GM11168 (cell line): ENCODE measurements at regions not wholly inside any gene's neighbourhood (a gene's known extent, or its start where the extent isn't known, plus 50 kb on each side); places are given as distances from the start of the nearest gene placed in this dataset.
"Not testable (repeated sequence)": the region's sequence is repeated elsewhere in the genome, so short reads cannot be mapped to it uniquely, and the experiment has no call there.

ENCODE experiments used
- in situ Hi-C: fragments of 300-500 bp; cut with MboI; formaldehyde crosslinking; loops from one replicate; pipeline ENCODE4 v1.12.0; 2022; ENCODE audit warnings: low sequenced_read_pairs; ENCODE audit not compliant: unreplicated experiment

DNA sequence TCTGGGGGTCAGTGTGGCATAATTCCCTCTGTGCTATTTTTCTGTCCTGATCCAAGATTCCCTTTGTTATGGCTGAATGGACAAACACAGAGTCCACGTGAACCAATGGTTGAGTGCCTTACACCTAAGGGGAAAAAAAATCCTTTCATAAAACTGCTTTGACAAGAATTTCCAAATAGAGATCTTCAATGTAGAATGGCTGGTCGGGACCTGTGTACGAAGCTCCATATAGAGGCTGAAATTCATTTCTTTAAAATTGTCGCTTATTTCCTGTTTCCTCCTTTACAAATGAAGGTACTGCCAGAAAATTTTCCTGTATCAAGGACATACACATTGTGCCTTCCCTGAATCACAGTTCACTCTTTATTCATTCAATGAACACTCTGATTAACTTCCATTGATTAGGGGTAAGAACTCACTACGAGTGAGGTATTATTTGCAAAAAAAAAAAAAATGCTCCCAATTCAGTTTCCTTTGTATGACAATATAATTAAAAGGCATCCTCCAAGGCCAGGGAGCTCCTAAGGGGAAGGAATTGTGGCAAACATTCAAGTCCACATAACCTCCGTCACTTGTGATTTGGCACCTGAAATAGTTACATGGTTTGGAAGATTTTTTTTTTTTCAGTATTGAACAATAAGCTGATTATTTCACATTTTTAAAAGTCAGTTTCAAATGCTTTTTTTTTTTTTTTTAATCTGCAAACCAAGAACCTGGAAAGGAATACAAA, 293.8 kb downstream of the MEX3B start:
- in situ Hi-C loops, result no loop called here

DNA sequence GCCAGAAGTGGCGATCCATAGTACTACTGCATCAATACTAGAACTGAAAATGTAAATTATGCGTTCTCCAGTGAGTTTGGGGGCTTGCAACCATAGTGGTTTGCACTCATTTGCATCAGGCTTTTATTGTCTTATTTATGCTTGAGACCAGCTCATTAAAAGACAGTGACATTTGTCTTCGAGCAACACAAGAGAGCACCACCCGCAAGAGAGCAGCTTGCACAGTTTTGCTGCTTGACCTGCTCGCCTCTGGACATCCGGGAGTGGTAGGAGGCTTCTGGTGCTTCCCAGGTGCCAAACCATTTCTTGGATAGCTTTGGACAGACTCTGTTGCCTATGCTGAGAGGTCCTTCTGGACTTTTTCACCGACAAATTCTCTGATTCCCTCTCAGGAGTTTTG, 294.6 kb downstream of the MEX3B start:
- in situ Hi-C loops, result no loop called here

DNA sequence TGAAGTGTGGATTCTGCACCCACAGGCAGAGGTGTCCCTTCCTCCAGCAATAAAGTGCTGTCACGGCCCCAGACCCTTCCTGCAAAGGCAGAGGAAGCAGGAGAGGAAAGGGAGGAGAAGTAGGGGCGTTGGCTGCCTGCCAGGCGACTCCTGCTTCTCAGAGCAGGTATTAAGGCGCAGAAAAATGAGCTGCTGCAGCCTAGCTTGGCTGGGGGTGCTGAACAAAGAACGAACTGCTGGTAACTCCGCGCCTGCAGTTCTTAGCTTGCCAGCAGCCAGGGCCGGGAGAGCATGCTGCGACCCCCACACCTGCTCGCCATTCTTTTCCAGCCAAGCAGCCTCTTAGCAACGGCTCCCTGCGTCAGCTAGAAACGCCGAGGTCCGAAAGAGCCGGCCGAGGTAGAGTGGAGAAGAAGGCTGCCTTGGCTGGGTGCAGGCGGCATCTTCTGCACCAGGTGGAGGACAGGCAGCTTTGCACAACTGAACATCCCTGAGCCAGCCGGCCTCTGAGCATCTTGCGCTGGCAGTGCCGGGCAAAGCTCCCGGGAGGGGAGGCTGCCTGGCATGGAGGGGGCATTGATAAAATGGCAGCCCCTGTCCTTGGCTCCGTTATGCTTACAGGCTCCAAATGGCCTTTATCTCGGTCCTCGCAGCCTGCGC, 296.0 kb downstream of the MEX3B start:
- in situ Hi-C loops, result no loop called here

DNA sequence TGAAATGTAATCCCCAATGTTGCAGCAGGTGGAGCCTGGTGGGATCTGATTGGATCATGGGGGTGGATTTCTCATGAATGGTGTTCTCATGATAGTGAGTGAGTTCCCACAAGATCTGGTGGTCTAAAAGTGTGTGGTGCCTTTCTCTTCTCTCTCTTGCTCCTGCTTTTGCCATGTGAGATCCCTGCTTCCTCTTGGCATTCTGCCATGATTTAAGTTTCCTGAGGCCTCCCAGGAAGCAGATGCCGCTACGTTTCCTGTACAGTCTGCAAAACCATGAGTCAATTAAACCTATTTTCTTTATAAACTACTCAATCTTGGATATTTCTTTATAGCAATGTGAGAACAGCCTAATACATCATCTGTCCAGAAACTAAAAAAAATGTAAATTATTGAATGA, 298.3 kb downstream of the MEX3B start:
- in situ Hi-C loops, result no loop called here

DNA sequence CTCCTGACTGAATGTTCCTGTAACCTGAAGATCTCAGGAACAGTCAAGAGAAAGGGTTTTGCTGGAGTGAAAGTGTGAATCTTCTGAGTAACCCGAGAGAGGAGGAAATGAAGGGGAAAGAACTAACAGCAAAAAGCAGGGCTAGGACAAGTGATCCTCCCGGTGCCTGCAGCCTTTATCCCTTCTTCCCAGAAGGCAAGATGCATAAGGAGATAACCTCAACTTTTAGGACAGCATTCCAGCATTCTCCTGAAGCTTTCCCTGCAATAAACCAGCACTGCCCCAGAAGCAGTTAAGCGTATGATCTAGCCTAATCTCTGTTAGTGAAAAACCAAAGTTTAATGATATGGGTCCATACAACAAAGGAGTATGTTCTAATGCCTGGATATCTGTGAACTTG, 298.8 kb downstream of the MEX3B start:
- in situ Hi-C loops, result no loop called here

DNA sequence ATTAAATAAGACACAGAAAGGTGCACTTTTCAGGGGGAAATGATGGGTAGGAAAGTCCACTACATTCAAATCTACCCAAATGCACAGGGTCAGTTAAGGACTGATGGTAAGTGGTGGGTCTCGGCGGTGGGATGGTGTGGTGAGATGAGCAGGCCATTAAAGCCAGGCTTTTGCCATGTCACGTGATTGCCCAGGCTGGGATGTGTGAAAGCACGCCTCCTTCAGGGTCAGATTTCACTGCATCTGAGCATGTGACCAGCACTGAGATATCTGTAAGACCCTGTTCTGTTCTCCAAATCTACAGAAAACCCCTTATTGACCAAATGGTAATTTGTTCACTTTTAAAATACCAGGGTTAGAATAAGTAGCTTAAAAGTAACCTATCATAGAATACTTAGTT, 301.5 kb downstream of the MEX3B start:
- in situ Hi-C loops, result no loop called here

DNA sequence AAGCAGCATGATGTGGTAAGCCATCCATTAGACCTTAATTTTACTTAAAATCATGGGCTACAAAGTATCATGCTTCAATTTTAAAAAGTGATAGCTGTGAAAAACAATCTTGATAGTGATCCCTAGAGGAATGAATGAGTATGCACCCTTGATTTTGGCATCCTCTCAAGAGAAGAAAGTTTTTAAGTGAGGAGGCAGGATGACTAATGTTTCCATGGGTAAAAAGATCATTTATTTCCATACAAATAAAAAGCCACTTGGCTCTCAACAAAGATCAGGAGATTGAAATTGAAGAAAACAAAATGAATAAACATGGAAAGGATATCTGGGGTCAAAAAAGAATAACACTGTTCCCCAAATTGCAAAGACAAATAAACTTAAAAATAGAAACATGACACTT, 305.4 kb downstream of the MEX3B start:
- in situ Hi-C loops, result no loop called here

DNA sequence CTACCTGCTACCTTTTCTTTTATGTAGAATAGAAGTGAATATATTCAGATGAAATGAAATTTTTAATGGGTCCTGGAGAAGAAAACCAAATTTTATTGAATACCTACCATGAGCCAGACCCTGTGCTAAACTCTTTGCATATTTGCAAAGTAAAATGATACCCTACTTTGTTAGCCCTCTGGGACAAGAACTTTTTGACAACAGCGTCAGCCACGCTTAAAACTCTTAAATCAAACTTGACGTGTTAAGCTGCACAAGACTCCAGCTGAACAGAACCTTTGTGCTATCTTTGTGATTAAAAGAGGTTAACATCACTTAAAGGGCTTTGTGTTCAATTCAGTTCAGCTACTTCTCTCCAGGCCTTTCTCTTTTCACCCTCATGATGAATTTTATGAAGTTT, 316.5 kb downstream of the MEX3B start:
- in situ Hi-C loops, result no loop called here

DNA sequence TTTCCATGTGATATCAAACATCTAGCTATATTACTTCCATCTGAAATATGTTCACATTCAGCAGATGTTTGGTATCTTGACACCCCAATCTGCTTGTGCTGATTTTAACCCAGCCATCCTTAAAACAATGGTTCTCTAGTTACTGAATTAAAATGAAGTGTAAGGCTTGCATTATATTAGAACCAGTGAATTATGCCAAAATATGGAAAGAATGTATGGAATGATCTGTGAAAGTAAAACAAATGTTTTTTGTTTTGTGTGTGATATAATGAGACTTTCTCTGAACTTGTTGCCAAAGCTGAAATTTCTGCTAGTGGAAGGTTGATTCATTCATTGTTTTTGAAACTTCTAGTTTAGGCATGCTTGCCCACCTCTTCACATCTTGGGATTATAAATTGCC, 317.1 kb downstream of the MEX3B start:
- in situ Hi-C loops, result no loop called here

DNA sequence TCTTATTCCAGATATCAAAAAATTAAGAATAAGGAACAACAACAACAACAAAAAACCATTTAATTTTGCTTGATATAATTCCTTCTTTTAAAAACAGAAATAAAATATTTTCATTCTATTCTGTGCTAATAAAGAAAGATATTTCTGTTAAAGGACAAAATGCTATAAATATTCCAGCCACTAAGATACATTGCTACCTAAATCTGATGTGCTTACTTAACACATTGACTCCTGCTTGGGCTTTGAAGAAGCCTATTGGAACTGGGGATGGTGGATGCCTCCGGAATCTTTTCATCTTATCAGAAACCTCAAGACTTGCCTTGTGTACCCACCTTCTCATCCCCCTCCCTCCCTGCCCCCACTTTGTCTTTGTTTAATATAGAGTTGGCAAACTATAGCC, 320.2 kb downstream of the MEX3B start:
- in situ Hi-C loops, result no loop called here

DNA sequence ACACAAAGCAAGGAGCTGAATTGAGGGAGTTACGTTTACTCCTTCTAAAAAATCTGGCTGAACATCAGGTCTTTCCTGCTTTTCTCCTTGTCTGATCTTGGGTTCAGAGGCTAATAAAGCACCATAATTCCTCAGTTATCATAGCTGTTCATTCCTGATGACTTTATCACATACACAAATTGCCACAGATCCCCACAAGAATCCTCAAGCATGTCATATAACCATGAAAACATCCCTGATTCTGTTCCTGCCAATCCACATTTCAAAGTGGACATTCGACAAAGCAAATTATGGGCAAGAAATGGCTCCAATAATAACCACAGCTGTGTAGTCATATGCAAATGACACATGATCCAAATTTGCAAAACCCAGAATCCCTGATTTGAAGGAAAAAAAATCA, 321.3 kb downstream of the MEX3B start:
- in situ Hi-C loops, result no loop called here

DNA sequence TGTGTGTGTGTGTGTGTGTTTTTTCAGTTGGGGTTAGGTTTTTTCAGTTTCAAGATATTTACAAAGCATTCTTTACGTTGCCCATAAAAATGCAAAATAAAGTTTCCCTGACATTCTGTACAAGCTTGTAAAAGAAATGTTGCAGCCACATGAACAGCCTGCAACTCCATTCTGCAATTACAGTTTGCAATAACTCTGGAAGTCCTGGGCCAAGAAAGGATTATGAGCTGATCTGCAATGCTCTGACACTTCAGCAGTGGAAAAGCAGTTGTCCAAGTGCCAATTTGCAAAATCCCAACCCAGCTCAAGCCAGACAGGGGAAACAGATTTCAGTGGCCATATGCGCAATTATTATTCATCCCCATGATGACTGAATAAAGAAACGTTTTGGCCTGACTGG, 322.1 kb downstream of the MEX3B start:
- in situ Hi-C loops, result no loop called here

DNA sequence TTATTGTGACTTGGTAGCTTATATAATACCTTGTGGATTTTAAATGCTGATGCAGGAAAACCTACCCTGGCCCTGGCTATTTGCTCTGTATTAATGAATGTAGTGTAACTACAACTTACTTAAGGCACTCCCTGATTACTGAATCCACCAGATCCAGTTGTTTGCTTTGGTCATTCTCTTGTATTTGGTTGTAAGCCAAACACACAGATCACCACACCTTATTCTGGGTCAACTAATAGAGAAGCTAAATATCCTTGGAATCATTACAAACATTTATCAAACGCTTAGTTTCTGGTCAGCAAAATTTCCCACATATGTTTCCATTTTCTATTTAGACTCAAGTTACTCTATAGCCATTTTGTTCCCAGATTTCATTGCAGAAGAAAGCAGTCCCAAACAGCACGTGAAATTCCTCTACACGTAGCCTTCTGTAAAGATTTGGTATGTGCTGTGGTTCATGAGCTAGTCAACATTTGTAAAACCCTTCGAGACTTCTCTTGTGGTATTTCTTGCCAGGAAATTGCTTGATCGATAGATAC, 322.6 kb downstream of the MEX3B start:
- in situ Hi-C loops, result no loop called here

DNA sequence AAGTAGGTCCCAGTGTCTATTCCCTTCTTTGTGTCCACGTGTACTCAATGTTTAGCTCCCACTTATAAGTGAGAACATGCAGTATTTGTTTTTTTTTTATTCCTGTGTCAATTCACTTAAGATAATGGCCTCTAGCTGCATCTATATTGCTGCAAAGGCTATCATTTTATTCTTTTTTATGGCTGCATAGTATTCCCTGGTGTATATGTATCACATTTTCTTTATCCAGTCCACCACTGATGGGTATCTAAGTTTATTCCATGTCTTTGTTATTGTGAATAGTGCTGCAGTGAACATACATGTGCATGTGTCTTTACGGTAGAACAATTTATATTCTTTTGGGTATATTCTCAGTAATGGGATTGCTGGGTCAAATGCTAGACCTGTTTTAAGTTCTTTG, 329.4 kb downstream of the MEX3B start:
- in situ Hi-C loops, result not testable (repeated sequence)

DNA sequence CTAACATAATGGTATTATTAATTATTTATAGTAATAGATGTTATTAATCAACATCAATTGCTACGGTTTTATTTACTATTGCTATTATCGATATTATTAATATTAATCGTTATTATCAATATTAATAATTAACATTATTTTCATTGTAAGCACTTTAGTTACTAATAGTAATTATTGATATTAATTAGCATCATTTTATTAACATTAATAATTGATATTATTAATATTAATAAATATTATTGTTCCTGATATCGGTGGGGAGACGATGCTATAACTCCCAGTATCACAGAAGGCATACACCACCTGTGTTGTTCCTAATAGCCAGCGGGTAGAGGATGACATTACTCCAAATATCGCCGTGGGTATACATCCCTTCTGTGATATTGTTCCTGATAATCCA, 335.5 kb downstream of the MEX3B start:
- in situ Hi-C loops, result no loop called here

DNA sequence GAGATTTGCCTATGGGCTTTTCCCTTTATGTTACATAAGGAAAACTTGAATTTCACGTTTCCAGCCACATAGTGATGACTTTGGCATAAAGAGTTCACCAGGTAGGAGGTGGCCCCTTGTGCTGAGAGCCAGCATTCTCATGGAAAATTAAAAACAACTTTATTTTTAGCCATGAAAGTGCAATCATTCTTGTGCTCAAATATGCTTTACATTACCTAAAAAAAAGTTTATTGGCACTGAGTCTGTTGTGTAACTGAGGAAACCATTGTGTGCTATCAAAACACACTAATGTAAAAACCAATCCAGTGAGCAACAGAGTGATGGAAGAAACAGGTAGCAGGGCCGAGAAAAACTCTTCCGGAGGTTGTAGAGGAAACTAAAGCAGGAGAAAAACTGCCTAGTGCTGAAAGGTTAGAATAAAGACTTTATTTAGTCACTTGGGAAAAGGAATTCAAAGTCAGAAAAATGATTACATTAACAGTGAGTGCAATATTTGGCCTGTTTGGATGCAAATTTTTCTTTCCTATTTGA, 332.9 kb upstream of the TMC3 start:
- in situ Hi-C loops, result not testable (repeated sequence)

DNA sequence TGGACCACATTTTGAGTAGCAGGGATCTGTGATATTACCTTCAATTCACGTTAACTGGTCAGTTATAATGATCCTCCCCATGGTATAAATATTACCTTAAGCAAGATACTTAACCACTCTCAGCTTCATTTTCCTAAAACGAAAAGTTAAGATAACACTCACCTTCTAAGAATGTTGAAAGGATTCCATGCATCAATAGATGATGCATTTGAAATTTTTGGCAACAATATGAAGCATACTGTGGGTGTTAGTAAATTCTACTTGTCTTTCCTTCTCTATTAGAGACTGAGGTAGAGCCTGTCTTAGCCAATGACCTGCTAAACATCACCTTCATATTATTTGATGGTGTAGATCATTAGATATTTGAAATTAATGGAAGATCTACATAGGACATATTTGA, 331.7 kb upstream of the TMC3 start:
- in situ Hi-C loops, result not testable (repeated sequence)

DNA sequence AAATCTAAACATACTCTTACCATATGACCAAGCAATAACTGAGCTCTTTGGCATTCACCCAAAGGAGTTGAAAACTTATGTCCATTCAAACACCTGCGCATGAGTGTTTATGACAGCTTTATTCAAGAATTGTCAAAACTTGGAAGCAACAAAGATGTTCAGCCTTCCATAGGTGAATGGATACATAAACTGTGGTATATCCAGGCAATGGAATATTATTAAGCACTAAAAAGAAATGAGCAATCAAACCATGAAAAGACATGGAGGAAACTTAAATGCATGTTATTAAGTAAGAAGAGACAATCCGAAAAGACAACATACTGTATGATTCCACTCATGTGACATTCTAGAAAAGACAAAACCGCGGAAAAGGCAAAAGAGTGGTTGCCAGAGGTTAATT, 312.0 kb upstream of the TMC3 start:
- in situ Hi-C loops, result no loop called here

DNA sequence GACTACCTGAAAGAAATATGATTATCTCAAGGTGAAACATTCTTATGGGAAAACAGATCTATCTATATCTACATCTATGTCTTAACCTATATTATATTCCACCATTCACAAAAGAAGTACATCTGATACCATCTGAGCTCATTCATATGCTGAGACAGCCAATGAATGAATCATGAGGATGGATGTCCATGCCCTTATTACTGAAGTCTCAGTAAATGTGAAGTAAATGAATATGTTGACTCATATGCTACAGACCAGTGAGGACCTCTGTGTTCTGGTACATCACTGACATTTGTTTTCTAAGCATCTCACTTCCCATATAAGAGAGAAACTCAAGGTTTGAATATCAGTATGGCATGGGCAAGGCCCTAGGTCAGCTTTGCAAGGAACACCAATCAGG, 311.2 kb upstream of the TMC3 start:
- in situ Hi-C loops, result no loop called here

DNA sequence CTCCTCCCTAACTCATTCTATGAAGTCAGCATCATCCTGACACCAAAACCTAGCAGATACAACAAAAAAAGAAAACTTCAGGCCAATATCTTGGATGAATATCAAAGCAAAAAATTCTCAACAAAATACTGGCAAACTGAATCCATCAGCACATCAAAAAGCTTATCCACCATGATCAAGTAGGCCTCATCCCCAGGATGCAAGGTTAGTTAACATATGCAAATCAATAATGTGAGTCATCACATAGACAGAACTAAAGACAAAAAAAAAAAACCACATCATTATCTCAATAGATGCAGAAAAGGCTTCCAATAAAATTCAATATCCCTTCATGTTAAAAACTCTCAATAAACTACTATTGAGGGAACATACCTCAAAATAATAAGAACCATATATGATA, 306.8 kb upstream of the TMC3 start:
- in situ Hi-C loops, result no loop called here

DNA sequence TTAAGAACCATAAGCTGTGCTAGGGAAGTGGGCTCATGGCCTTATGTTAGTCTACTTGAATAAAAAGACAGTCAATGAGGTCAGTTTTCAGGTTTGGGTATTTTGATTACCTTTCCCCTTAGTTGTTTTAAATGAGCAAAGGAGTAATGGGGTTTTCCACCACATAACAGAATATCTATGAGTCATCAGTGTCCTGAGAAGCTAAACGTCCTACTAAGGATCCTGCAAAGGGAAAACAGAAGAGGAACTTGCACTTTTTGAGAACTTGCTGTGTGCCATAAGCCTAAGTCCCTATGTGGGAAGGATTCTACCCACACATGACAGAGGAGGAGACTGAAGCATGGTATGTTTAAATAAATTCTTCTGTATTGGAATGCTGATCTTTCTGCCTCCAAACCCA, 292.8 kb upstream of the TMC3 start:
- in situ Hi-C loops, result no loop called here

DNA sequence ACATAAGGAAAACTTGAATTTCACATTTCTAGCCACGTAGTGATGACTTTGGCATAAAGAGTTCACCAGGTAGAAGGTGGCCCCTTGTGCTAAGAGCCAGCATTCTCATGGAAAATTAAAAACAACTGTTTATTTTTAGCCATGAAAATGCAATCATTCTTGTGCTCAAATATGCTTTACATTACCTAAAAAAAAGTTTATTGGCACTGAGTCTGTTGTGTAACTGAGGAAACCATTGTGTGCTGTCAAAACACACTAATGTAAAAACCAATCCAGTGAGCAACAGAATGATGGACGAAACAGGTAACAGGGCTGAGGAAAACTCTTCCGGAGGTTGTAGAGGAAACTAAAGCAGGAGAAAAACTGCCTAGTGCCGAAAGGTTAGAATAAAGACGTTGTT, 287.0 kb upstream of the TMC3 start:
- in situ Hi-C loops, result no loop called here
